PC-3 (cell line): ENCODE measurements at regions not wholly inside any gene's neighbourhood (a gene's known extent, or its start where the extent isn't known, plus 50 kb on each side); places are given as distances from the start of the nearest gene placed in this dataset.

ENCODE experiments used
- ATAC-seq: fragments of 200-7000 bp; cut with Tn5 transposase; 2 replicates; pipeline ENCODE4 v1.9.1; 2020; ENCODE audit warnings: mild to moderate bottlenecking, moderate library complexity
- BruUV-seq: library from RNA; stranded (reverse); fragments of 400-500 nt; replicated peaks from 2 replicates; lab custom pipeline; 2021; lab: Mats Ljungman, UMichigan
- CTCF ChIA-PET: fragments of 300-600 bp; sonication (Branson Sonifier 250); formaldehyde crosslinking; loops from one replicate; lab custom pipeline; 2022; ENCODE audit warnings: antibody characterized with exemption; lab: Charles Lee
- POLR2A ChIA-PET: fragments of 300-600 bp; sonication (Branson Sonifier 250); formaldehyde crosslinking; loops from one replicate; lab custom pipeline; 2022; ENCODE audit warnings: antibody characterized with exemption; ENCODE audit not compliant: unreplicated experiment; lab: Charles Lee
- DNase-seq: peaks from one replicate; pipeline ENCODE4 v3.0.0-alpha.2; 2015
- H2AFZ ChIP-seq: fragments of 300-600 bp; sonication (generic); 2 replicates; pipeline ENCODE4 v1.6.0; 2016; ENCODE audit warnings: antibody characterized with exemption, low read length
- H3F3A ChIP-seq: fragments of 300-600 bp; sonication (generic); one replicate; pipeline ENCODE4 v1.6.0; 2017; ENCODE audit warnings: antibody characterized with exemption, low read length, control low read depth, mild to moderate bottlenecking; ENCODE audit not compliant: unreplicated experiment
- H3K27ac ChIP-seq: fragments of 300-600 bp; sonication (generic); 2 replicates; pipeline ENCODE4 v1.5.1; 2016; ENCODE audit warnings: mild to moderate bottlenecking, low read length
- H3K27me3 ChIP-seq: fragments of 300-600 bp; sonication (generic); 2 replicates; pipeline ENCODE4 v1.6.1; 2016; ENCODE audit warnings: low read length, mixed read lengths
- H3K36me3 ChIP-seq: fragments of 300-600 bp; sonication (generic); 2 replicates; pipeline ENCODE4 v1.6.1; 2016; ENCODE audit warnings: low read depth, mixed run types, low read length, mixed read lengths
- H3K4me1 ChIP-seq: fragments of 300-600 bp; sonication (generic); 2 replicates; pipeline ENCODE4 v1.5.1; 2016; ENCODE audit warnings: low read length; ENCODE audit not compliant: insufficient read depth
- H3K4me2 ChIP-seq: fragments of 300-600 bp; sonication (generic); 2 replicates; pipeline ENCODE4 v1.6.0; 2016; ENCODE audit warnings: low read length
- H3K4me3 ChIP-seq: fragments of 300-600 bp; sonication (generic); 2 replicates; pipeline ENCODE4 v1.5.1; 2016; ENCODE audit warnings: mild to moderate bottlenecking, low read length, mixed read lengths
- H3K79me2 ChIP-seq: fragments of 300-600 bp; sonication (generic); 2 replicates; pipeline ENCODE4 v1.6.1; 2017; ENCODE audit warnings: low read length, mixed read lengths
- H3K9ac ChIP-seq: fragments of 300-600 bp; sonication (generic); 2 replicates; pipeline ENCODE4 v1.6.0; 2016; ENCODE audit warnings: mild to moderate bottlenecking, low read length
- H3K9me2 ChIP-seq: fragments of 300-600 bp; sonication (generic); replicated peaks from 2 replicates; pipeline ENCODE4 v1.6.1; 2016; ENCODE audit warnings: mixed run types, low read length, mixed read lengths
- H3K9me3 ChIP-seq: fragments of 300-600 bp; sonication (generic); 2 replicates; pipeline ENCODE4 v1.6.1; 2016; ENCODE audit warnings: low read length, mixed read lengths
- H4K20me1 ChIP-seq: fragments of 300-600 bp; sonication (generic); 2 replicates; pipeline ENCODE4 v1.6.1; 2016; ENCODE audit warnings: low read length, mixed read lengths
- CTCF ChIP-seq: fragments of 300-600 bp; sonication (generic); conservative IDR thresholded peaks from 2 replicates; pipeline ENCODE4 v1.5.1; 2017; ENCODE audit warnings: antibody characterized with exemption, low read depth, mild to moderate bottlenecking, low read length
- EZH2 ChIP-seq: fragments of 300-600 bp; sonication (generic); IDR thresholded peaks from one replicate; pipeline ENCODE4 v1.6.1; 2017; ENCODE audit warnings: antibody characterized with exemption, mild to moderate bottlenecking, low read length; ENCODE audit not compliant: unreplicated experiment
- EZH2phosphoT487 ChIP-seq: fragments of 300-600 bp; sonication (generic); IDR thresholded peaks from 2 replicates; pipeline ENCODE4 v1.6.1; 2018; ENCODE audit warnings: mild to moderate bottlenecking, antibody characterized with exemption, low read length, borderline replicate concordance
- intact Hi-C: fragments of 100-400 bp; cut with micrococcal nuclease; formaldehyde crosslinking; loops from 2 replicates; pipeline ENCODE4 v1.9.0; 2023

- no peaks in the 10 kb centered on the region for H4K20me1 ChIP-seq
- no TSS peak for BruUV-seq
- intact Hi-C loops, result no loop called here
- ATAC-seq (no peak), DNase-seq (no peak)
- H3K36me3 ChIP-seq, result no peaks in the 10 kb centered on the region
- ChIA-PET CTCF (no interaction called here), POLR2A (no interaction called here)
- H3K9me3 ChIP-seq, result peaks cover 43% of the 10 kb centered on the region
- H3K79me2 ChIP-seq, result no peaks in the 10 kb centered on the region
- no peak overlapping the region for H3K9ac ChIP-seq
- TF ChIP-seq EZH2 (no peak), EZH2phosphoT487 (no peak)
- no peak overlapping the region for H2AFZ ChIP-seq
- H3K27me3 ChIP-seq, result no peaks in the 10 kb centered on the region
- no peaks in the 10 kb centered on the region for H3F3A ChIP-seq
- no peak overlapping the region for H3K4me2 ChIP-seq
- no peaks in the 10 kb centered on the region for H3K4me1 ChIP-seq
- no peak overlapping the region for H3K4me3 ChIP-seq
- no peaks in the 10 kb centered on the region for H3K9me2 ChIP-seq
- H3K27ac ChIP-seq, result no peak overlapping the region
Measured at GRCh38 chr20:55937283-55937682, 68.0 kb downstream of the CBLN4 start.

- ChIA-PET POLR2A (no interaction called here), CTCF (no interaction called here)
- Histone ChIP-seq H3K79me2 (no peaks in the 10 kb centered on the region), H3K4me1 (no peaks in the 10 kb centered on the region), H4K20me1 (no peaks in the 10 kb centered on the region), H3K4me3 (no peak overlapping the region), H3F3A (no peaks in the 10 kb centered on the region), H3K27ac (no peak overlapping the region), H3K4me2 (no peak overlapping the region), H3K9me2 (no peaks in the 10 kb centered on the region), H3K27me3 (no peaks in the 10 kb centered on the region; the same call in 1 of the 2 replicates), H2AFZ (no peak overlapping the region), H3K9ac (no peak overlapping the region), H3K36me3 (no peaks in the 10 kb centered on the region), H3K9me3 (peaks cover 37% of the 10 kb centered on the region)
- intact Hi-C loops, result no loop called here
- no TSS peak for BruUV-seq
- ATAC-seq, result no peak
- TF ChIP-seq EZH2 (no peak), CTCF (no peak)
- DNase-seq, result no peak
Measured at GRCh38 chr20:55936209-55936595, 69.1 kb downstream of the CBLN4 start.

GRCh38 chr20:55935448-55936208, 69.7 kb downstream of the CBLN4 start:
- BruUV-seq, result no TSS peak
- CTCF ChIA-PET, result no interaction called here
- no peak for TF ChIP-seq EZH2
- TF ChIP-seq EZH2phosphoT487, result no peak
- TF ChIP-seq CTCF, result no peak

More at GRCh38 chr20:55935448-55936208, 69.7 kb downstream of the CBLN4 start:
- Histone ChIP-seq H3K27me3 (no peaks in the 10 kb centered on the region; the same call in 1 of the 2 replicates), H3K4me3 (no peak overlapping the region), H2AFZ (no peak overlapping the region), H3K79me2 (no peaks in the 10 kb centered on the region), H3F3A (no peaks in the 10 kb centered on the region), H3K9ac (no peak overlapping the region), H3K4me1 (no peaks in the 10 kb centered on the region), H3K36me3 (no peaks in the 10 kb centered on the region), H3K27ac (no peak overlapping the region), H3K4me2 (no peak overlapping the region), H3K9me3 (peaks cover 36% of the 10 kb centered on the region), H4K20me1 (no peaks in the 10 kb centered on the region), H3K9me2 (no peaks in the 10 kb centered on the region)
- DNase-seq (no peak), ATAC-seq (no peak)
- intact Hi-C loops, result no loop called here
- POLR2A ChIA-PET, result no interaction called here
